ENCODE measurements at regions not wholly inside any gene's neighbourhood (a gene's known extent, or its start where the extent isn't known, plus 50 kb on each side); places are given as distances from the start of the nearest gene placed in this dataset.

- no peak overlapping the region for H3K4me3 ChIP-seq (ENCODE audit: low read length in 2 of 2)
- H3K27me3 ChIP-seq (ENCODE audit: control insufficient read depth in 3 of 3, insufficient read depth in 3 of 3, low read depth in 1 of 3, low read length in 3 of 3), result no peaks in the 10 kb centered on the region
- no peak overlapping the region for H4K91ac ChIP-seq (ENCODE audit: low read depth, low read length, poor library complexity)
- no CpG with 5 or more reads among the region's 4 CpGs for whole genome bisulfite sequencing, 2 donors (ENCODE audit: extremely low coverage in 2 of 2, insufficient read length in 2 of 2, insufficient replicate concordance in 1 of 2)
- H2BK15ac ChIP-seq (ENCODE audit: low read length), result no peak overlapping the region
- H3K4me1 ChIP-seq (ENCODE audit: control insufficient read depth in 2 of 2, insufficient read depth in 1 of 2, low read depth in 1 of 2, low read length in 2 of 2), result no peaks in the 10 kb centered on the region
- H2BK5ac ChIP-seq (ENCODE audit: low read length), result no peak overlapping the region
- no peaks in the 10 kb centered on the region for H3K9me3 ChIP-seq (replicated peaks in 1 of 2; ENCODE audit: control insufficient read depth in 2 of 2, insufficient read depth in 1 of 2, low read depth in 1 of 2, low read length in 2 of 2)
- no peak overlapping the region for H3K4me2 ChIP-seq (ENCODE audit: insufficient read depth, low read length, poor library complexity, severe bottlenecking)
- H3K79me1 ChIP-seq (ENCODE audit: low read depth, low read length), result no peaks in the 10 kb centered on the region
- H3K18ac ChIP-seq (ENCODE audit: low read length), result no peak overlapping the region
- H3K27ac ChIP-seq (replicated peaks; ENCODE audit: low read length), result no peak overlapping the region
- no peak overlapping the region for H2AFZ ChIP-seq (ENCODE audit: low read length)
- H3K4ac ChIP-seq (ENCODE audit: low read length), result no peak overlapping the region
- H2BK120ac ChIP-seq (ENCODE audit: low read depth, low read length), result no peak overlapping the region
- no peak overlapping the region for H2AK5ac ChIP-seq (ENCODE audit: low read depth, low read length)
- H3K9ac ChIP-seq (ENCODE audit: low read depth, low read length, poor library complexity), result no peak overlapping the region
- H3K36me3 ChIP-seq (replicated peaks in 1 of 2; ENCODE audit: control insufficient read depth in 2 of 2, insufficient read depth in 2 of 2, low read length in 2 of 2), result no peaks in the 10 kb centered on the region
- H4K8ac ChIP-seq (ENCODE audit: low read depth, low read length), result no peak overlapping the region
- no peak overlapping the region for H2BK12ac ChIP-seq (ENCODE audit: low read length)
- no peak overlapping the region for H3K14ac ChIP-seq (ENCODE audit: low read length)
- H3K23ac ChIP-seq (ENCODE audit: low read depth, low read length, poor library complexity), result no peak overlapping the region
- no peak for DNase-seq (ENCODE audit: low spot score)
These were observed 791.0 kb downstream of the TMTC2 start for GRCh38 chr12:83477696-83478095.

GRCh38 chr12:83476695-83477690, 790.3 kb downstream of the TMTC2 start:
- no CpG with 5 or more reads among the region's 2 CpGs for WGBS, 2 donors (ENCODE audit: extremely low coverage in 2 of 2, insufficient read length in 2 of 2, insufficient replicate concordance in 1 of 2)

GRCh38 chr12:83476006-83476405, 789.3 kb downstream of the TMTC2 start:
- Histone ChIP-seq H3K4ac (ENCODE audit: low read length) (no peak overlapping the region), H2BK15ac (ENCODE audit: low read length) (no peak overlapping the region), H2AK5ac (ENCODE audit: low read depth, low read length) (no peak overlapping the region), H3K23ac (ENCODE audit: low read depth, low read length, poor library complexity) (no peak overlapping the region), H3K27ac (replicated peaks; ENCODE audit: low read length) (no peak overlapping the region), H3K18ac (ENCODE audit: low read length) (no peak overlapping the region), H3K9ac (ENCODE audit: low read depth, low read length, poor library complexity) (no peak overlapping the region), H3K14ac (ENCODE audit: low read length) (no peak overlapping the region), H2BK12ac (ENCODE audit: low read length) (no peak overlapping the region), H3K79me1 (ENCODE audit: low read depth, low read length) (no peaks in the 10 kb centered on the region), H3K36me3 (replicated peaks in 1 of 2; ENCODE audit: control insufficient read depth in 2 of 2, insufficient read depth in 2 of 2, low read length in 2 of 2) (no peaks in the 10 kb centered on the region), H2AFZ (ENCODE audit: low read length) (no peak overlapping the region), H4K8ac (ENCODE audit: low read depth, low read length) (no peak overlapping the region), H2BK5ac (ENCODE audit: low read length) (no peak overlapping the region), H3K4me2 (ENCODE audit: insufficient read depth, low read length, poor library complexity, severe bottlenecking) (no peak overlapping the region), H4K91ac (ENCODE audit: low read depth, low read length, poor library complexity) (no peak overlapping the region), H2BK120ac (ENCODE audit: low read depth, low read length) (no peak overlapping the region), H3K9me3 (replicated peaks in 1 of 2; ENCODE audit: control insufficient read depth in 2 of 2, insufficient read depth in 1 of 2, low read depth in 1 of 2, low read length in 2 of 2) (no peaks in the 10 kb centered on the region), H3K4me1 (ENCODE audit: control insufficient read depth in 2 of 2, insufficient read depth in 1 of 2, low read depth in 1 of 2, low read length in 2 of 2) (no peaks in the 10 kb centered on the region), H3K4me3 (ENCODE audit: low read length in 2 of 2) (no peak overlapping the region), H3K27me3 (ENCODE audit: control insufficient read depth in 3 of 3, insufficient read depth in 3 of 3, low read depth in 1 of 3, low read length in 3 of 3) (no peaks in the 10 kb centered on the region)
- WGBS, 2 donors (ENCODE audit: extremely low coverage in 2 of 2, insufficient read length in 2 of 2, insufficient replicate concordance in 1 of 2), result no CpG with 5 or more reads among the region's 1 CpG
- no peak for DNase-seq (ENCODE audit: low spot score)

More at GRCh38 chr12:83476695-83477690, 790.3 kb downstream of the TMTC2 start:
- Histone ChIP-seq H3K27me3 (ENCODE audit: control insufficient read depth in 3 of 3, insufficient read depth in 3 of 3, low read depth in 1 of 3, low read length in 3 of 3) (no peaks in the 10 kb centered on the region), H4K91ac (ENCODE audit: low read depth, low read length, poor library complexity) (no peak overlapping the region), H4K8ac (ENCODE audit: low read depth, low read length) (no peak overlapping the region), H3K4ac (ENCODE audit: low read length) (no peak overlapping the region), H3K14ac (ENCODE audit: low read length) (no peak overlapping the region), H2AK5ac (ENCODE audit: low read depth, low read length) (no peak overlapping the region), H2BK5ac (ENCODE audit: low read length) (no peak overlapping the region), H3K4me1 (ENCODE audit: control insufficient read depth in 2 of 2, insufficient read depth in 1 of 2, low read depth in 1 of 2, low read length in 2 of 2) (no peaks in the 10 kb centered on the region), H3K4me2 (ENCODE audit: insufficient read depth, low read length, poor library complexity, severe bottlenecking) (no peak overlapping the region), H2AFZ (ENCODE audit: low read length) (no peak overlapping the region), H3K27ac (replicated peaks; ENCODE audit: low read length) (no peak overlapping the region), H3K18ac (ENCODE audit: low read length) (no peak overlapping the region), H2BK12ac (ENCODE audit: low read length) (no peak overlapping the region), H3K9ac (ENCODE audit: low read depth, low read length, poor library complexity) (no peak overlapping the region), H3K79me1 (ENCODE audit: low read depth, low read length) (no peaks in the 10 kb centered on the region), H2BK15ac (ENCODE audit: low read length) (no peak overlapping the region), H3K36me3 (replicated peaks in 1 of 2; ENCODE audit: control insufficient read depth in 2 of 2, insufficient read depth in 2 of 2, low read length in 2 of 2) (no peaks in the 10 kb centered on the region), H3K9me3 (replicated peaks in 1 of 2; ENCODE audit: control insufficient read depth in 2 of 2, insufficient read depth in 1 of 2, low read depth in 1 of 2, low read length in 2 of 2) (no peaks in the 10 kb centered on the region), H3K4me3 (ENCODE audit: low read length in 2 of 2) (no peak overlapping the region), H2BK120ac (ENCODE audit: low read depth, low read length) (no peak overlapping the region), H3K23ac (ENCODE audit: low read depth, low read length, poor library complexity) (no peak overlapping the region)
- DNase-seq (ENCODE audit: low spot score), result no peak

- Histone ChIP-seq H2BK12ac (ENCODE audit: low read length) (no peak overlapping the region), H3K4ac (ENCODE audit: low read length) (no peak overlapping the region), H2AK5ac (ENCODE audit: low read depth, low read length) (no peak overlapping the region), H3K14ac (ENCODE audit: low read length) (no peak overlapping the region), H3K27me3 (ENCODE audit: control insufficient read depth in 3 of 3, insufficient read depth in 3 of 3, low read depth in 1 of 3, low read length in 3 of 3) (no peaks in the 10 kb centered on the region), H3K79me1 (ENCODE audit: low read depth, low read length) (no peaks in the 10 kb centered on the region), H3K23ac (ENCODE audit: low read depth, low read length, poor library complexity) (no peak overlapping the region), H4K8ac (ENCODE audit: low read depth, low read length) (no peak overlapping the region), H3K4me1 (ENCODE audit: control insufficient read depth in 2 of 2, insufficient read depth in 1 of 2, low read depth in 1 of 2, low read length in 2 of 2) (peaks cover 0 to 3% of the 10 kb centered on the region in 2 donors), H2BK120ac (ENCODE audit: low read depth, low read length) (no peak overlapping the region), H3K18ac (ENCODE audit: low read length) (no peak overlapping the region), H2AFZ (ENCODE audit: low read length) (no peak overlapping the region), H3K9ac (ENCODE audit: low read depth, low read length, poor library complexity) (no peak overlapping the region), H3K4me3 (ENCODE audit: low read length in 2 of 2) (no peak overlapping the region), H3K27ac (replicated peaks; ENCODE audit: low read length) (no peak overlapping the region), H3K9me3 (replicated peaks in 1 of 2; ENCODE audit: control insufficient read depth in 2 of 2, insufficient read depth in 1 of 2, low read depth in 1 of 2, low read length in 2 of 2) (no peaks in the 10 kb centered on the region), H3K36me3 (replicated peaks in 1 of 2; ENCODE audit: control insufficient read depth in 2 of 2, insufficient read depth in 2 of 2, low read length in 2 of 2) (no peaks in the 10 kb centered on the region), H3K4me2 (ENCODE audit: insufficient read depth, low read length, poor library complexity, severe bottlenecking) (no peak overlapping the region), H4K91ac (ENCODE audit: low read depth, low read length, poor library complexity) (no peak overlapping the region), H2BK5ac (ENCODE audit: low read length) (no peak overlapping the region), H2BK15ac (ENCODE audit: low read length) (no peak overlapping the region)
- WGBS, 2 donors (ENCODE audit: extremely low coverage in 2 of 2, insufficient read length in 2 of 2, insufficient replicate concordance in 1 of 2), result no CpG with 5 or more reads among the region's 2 CpGs
- DNase-seq (ENCODE audit: low spot score), result no peak
These were observed 787.7 kb downstream of the TMTC2 start for GRCh38 chr12:83474369-83474768.

Measured in neuronal stem cell (in vitro differentiated cells).